IPS-20b (cell line): ENCODE measurements at regions not wholly inside any gene's neighbourhood (a gene's known extent, or its start where the extent isn't known, plus 50 kb on each side); places are given as distances from the start of the nearest gene placed in this dataset.
"Not testable (repeated sequence)": the region's sequence is repeated elsewhere in the genome, so short reads cannot be mapped to it uniquely, and the experiment has no call there.

ENCODE experiments used
- H3K27ac ChIP-seq: one replicate; pipeline ENCODE4 v1.5.1; 2013; ENCODE audit warnings: low read length
- H3K27me3 ChIP-seq: 2 replicates; pipeline ENCODE4 v1.6.1; 2013; ENCODE audit warnings: mild to moderate bottlenecking, low read length, inconsistent platforms; ENCODE audit not compliant: insufficient read depth
- H3K36me3 ChIP-seq: 2 replicates; pipeline ENCODE4 v1.6.1; 2013; ENCODE audit warnings: low read depth, mild to moderate bottlenecking, inconsistent platforms, low read length, moderate library complexity; ENCODE audit not compliant: insufficient read depth
- H3K4me1 ChIP-seq: 2 replicates; pipeline ENCODE4 v1.6.1; 2013; ENCODE audit warnings: mild to moderate bottlenecking, control low read depth, inconsistent platforms, low read length, moderate library complexity; ENCODE audit not compliant: insufficient read depth
- H3K4me3 ChIP-seq: 2 replicates; pipeline ENCODE4 v1.5.1; 2013; ENCODE audit warnings: mild to moderate bottlenecking, low read length, inconsistent platforms
- H3K9ac ChIP-seq: 2 replicates; pipeline ENCODE4 v1.6.1; 2013; ENCODE audit warnings: low read depth, mild to moderate bottlenecking, inconsistent platforms, low read length, moderate library complexity
- H3K9me3 ChIP-seq: 2 replicates; pipeline ENCODE4 v1.6.1; 2013; ENCODE audit warnings: mild to moderate bottlenecking, low read depth, low read length, inconsistent platforms; ENCODE audit not compliant: insufficient read depth

DNA sequence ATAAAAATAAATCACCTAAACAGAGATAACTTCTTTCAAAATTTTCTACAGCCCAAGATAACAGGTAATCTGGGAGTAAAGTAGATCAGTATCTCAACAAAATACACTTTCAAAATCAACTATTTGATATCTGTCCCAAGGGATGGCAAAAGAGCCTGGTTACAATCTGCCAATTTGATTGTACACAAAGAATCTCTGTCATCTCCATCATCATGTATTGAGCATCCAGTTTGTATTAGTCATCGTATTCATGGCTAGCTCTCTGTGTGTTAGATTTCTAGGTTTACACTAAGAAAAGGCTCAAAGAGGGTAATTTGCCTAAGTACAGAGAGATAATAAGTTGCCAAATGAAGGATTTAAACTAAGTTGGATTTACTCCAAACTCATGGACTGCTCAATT is 329.0 kb upstream of the NRSN1 start:
- H3K9me3 ChIP-seq, result no peaks in the 10 kb centered on the region
- H3K9ac ChIP-seq, result no peak overlapping the region
- H3K27ac ChIP-seq, result no peak overlapping the region
- no peak overlapping the region for H3K4me3 ChIP-seq
- no peaks in the 10 kb centered on the region for H3K4me1 ChIP-seq
- no peaks in the 10 kb centered on the region for H3K36me3 ChIP-seq
- no peaks in the 10 kb centered on the region for H3K27me3 ChIP-seq

DNA sequence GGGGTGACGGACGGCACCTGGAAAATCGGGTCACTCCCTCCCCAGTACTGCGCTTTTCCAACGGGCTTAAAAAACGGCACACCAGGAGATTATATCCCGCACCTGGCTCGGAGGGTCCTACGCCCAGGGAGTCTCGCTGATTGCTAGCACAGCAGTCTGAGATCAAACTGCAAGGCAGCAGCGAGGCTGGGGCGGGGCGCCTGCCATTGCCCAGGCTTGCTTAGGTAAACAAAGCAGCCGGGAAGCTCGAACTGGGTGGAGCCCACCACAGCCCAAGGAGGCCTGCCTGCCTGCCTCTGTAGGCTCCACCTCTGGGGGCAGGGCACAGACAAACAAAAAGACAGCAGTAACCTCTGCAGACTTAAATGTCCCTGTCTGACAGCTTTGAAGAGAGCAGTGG is 321.7 kb upstream of the NRSN1 start:
- H3K27me3 ChIP-seq, H3K36me3 ChIP-seq, H3K9ac ChIP-seq, H3K27ac ChIP-seq, H3K4me3 ChIP-seq, H3K4me1 ChIP-seq: not testable (repeated sequence)
- peaks cover 13% of the 10 kb centered on the region for H3K9me3 ChIP-seq

GRCh38 chr6:23821141-23821540 is 304.9 kb upstream of the NRSN1 start:
- not testable (repeated sequence) for H3K27ac ChIP-seq, H3K9ac ChIP-seq, H3K36me3 ChIP-seq, H3K27me3 ChIP-seq, H3K9me3 ChIP-seq, H3K4me3 ChIP-seq, H3K4me1 ChIP-seq

GRCh38 chr6:23823421-23823820 is 302.6 kb upstream of the NRSN1 start:
- Histone ChIP-seq H3K9me3 (no peaks in the 10 kb centered on the region; the same call in 1 of the 2 replicates), H3K4me1 (no peaks in the 10 kb centered on the region), H3K4me3 (no peak overlapping the region), H3K9ac (no peak overlapping the region), H3K36me3 (no peaks in the 10 kb centered on the region), H3K27me3 (no peaks in the 10 kb centered on the region), H3K27ac (no peak overlapping the region)

DNA sequence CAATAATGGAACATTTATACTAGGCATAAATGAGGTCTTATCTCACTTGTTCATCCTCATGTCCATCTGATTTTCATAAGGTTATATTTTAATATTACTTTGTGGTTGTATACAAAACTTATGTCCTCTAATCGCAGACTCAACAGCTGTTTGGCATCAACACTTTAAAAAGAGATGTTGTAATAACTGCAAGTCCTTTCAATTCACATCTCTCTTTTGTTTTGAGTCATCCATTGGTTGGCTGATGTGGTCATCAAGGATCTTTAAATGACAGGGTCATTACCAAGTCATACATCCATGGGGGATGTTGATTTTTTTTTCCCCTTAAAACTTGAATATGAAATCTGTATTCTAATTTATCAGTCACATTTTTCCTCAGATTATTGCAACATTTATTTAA is 299.4 kb upstream of the NRSN1 start:
- Histone ChIP-seq H3K4me1 (no peaks in the 10 kb centered on the region), H3K27me3 (no peaks in the 10 kb centered on the region), H3K9me3 (no peaks in the 10 kb centered on the region), H3K9ac (no peak overlapping the region), H3K4me3 (no peak overlapping the region), H3K36me3 (no peaks in the 10 kb centered on the region), H3K27ac (no peak overlapping the region)

GRCh38 chr6:23828861-23829260 is 297.2 kb upstream of the NRSN1 start:
- Histone ChIP-seq H3K36me3 (no peaks in the 10 kb centered on the region), H3K27ac (no peak overlapping the region), H3K9me3 (no peaks in the 10 kb centered on the region), H3K4me3 (no peak overlapping the region), H3K9ac (no peak overlapping the region), H3K4me1 (no peaks in the 10 kb centered on the region), H3K27me3 (no peaks in the 10 kb centered on the region)

DNA sequence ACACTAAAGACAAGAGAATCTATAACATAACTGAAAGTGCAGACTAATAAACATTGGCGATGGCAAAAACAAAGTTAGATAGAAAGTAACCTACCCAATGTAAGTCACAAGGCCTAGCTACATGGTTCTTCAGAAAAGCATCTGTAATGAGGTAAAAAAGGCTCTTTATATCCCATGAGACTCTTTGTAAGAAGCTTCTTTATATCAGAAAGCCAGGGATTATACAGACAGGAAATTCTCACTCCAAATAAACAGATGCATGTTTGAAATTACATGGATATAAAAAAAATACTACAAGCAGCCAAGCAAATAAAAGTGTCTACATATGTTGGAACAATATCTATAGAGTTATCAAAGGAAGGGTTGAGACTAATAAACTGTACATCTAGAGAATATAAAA is 284.9 kb upstream of the NRSN1 start:
- H3K27ac ChIP-seq, result no peak overlapping the region
- no peaks in the 10 kb centered on the region for H3K9me3 ChIP-seq
- H3K36me3 ChIP-seq, result no peaks in the 10 kb centered on the region
- no peaks in the 10 kb centered on the region for H3K4me1 ChIP-seq
- no peak overlapping the region for H3K9ac ChIP-seq
- H3K27me3 ChIP-seq, result no peaks in the 10 kb centered on the region
- no peak overlapping the region for H3K4me3 ChIP-seq

- Histone ChIP-seq H3K36me3 (no peaks in the 10 kb centered on the region), H3K9me3 (no peaks in the 10 kb centered on the region), H3K4me1 (no peaks in the 10 kb centered on the region), H3K27me3 (no peaks in the 10 kb centered on the region), H3K9ac (no peak overlapping the region), H3K27ac (no peak overlapping the region), H3K4me3 (no peak overlapping the region)
Measured at GRCh38 chr6:23842760-23843159, 283.3 kb upstream of the NRSN1 start.

DNA sequence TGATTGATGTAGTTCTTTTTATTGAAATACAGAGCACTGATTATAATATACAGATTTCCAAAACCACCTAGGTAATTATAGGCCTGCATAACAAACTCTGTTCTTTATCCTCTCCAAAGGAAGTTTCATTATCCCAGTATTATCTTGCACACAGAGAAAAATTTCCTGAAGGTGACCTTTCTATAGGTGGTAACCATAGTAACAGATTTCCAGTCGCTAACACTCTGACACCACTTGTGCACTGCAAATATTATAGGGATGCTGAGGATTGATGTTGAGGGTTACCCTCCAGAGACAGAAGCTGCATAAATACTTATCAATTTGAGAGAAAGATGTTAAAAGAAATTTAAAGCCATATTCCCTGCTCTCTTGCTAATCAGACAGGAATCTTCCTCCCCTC is 274.5 kb upstream of the NRSN1 start:
- H3K27me3 ChIP-seq, result no peaks in the 10 kb centered on the region
- H3K4me3 ChIP-seq, result no peak overlapping the region
- H3K4me1 ChIP-seq, result no peaks in the 10 kb centered on the region
- no peak overlapping the region for H3K9ac ChIP-seq
- no peaks in the 10 kb centered on the region for H3K9me3 ChIP-seq
- no peaks in the 10 kb centered on the region for H3K36me3 ChIP-seq
- H3K27ac ChIP-seq, result no peak overlapping the region

DNA sequence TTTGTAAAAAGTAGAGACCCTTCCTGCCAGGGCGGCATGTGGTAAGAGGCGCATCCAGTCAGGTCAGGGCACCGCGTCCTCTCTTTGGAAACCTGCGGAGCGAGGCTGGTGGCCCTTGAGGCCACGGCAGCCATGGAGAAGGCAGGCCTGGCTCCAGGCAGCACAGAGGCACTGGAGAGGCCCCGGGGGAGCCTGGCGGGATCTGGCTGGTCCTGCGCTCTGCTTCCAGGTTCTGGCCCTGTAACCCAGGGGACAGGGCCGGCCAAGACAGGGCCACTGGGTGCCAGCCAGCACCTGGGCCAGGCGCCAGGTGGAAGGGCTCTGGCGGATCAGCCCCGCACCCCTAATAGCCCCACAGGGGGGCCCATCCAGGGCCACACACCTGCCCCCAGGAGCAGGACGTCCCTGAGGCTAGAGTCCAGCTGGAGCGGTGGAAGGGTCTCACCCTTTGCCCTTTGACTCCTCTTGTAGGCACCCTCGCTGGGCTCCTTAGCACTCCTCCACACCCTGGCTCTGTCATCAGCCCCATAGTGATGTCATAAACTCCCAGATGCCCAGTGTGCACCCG is 272.4 kb upstream of the NRSN1 start:
- not testable (repeated sequence) for H3K27me3 ChIP-seq, H3K4me1 ChIP-seq, H3K4me3 ChIP-seq, H3K27ac ChIP-seq, H3K36me3 ChIP-seq, H3K9me3 ChIP-seq, H3K9ac ChIP-seq

DNA sequence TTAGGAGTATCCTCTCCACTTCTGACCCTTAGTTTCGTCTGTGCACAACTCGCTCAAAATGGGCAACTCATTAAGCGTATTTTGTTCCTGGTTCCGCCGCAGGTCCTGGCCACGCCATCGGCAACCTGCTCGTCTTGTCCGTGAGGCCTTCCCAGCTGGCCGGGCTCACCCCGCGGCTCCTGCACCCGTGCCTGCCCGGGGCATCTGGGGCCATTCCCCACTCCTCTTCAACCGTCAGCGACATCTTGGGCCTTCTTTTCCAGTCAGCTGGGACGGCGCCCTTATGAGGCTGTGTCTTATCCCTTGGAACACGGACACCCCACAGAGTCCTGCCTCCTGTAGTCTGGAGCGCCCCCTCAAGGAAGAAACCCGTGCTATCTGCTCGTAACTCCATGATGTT is 271.9 kb upstream of the NRSN1 start:
- not testable (repeated sequence) for H3K36me3 ChIP-seq, H3K27me3 ChIP-seq, H3K9me3 ChIP-seq, H3K4me3 ChIP-seq, H3K9ac ChIP-seq, H3K27ac ChIP-seq, H3K4me1 ChIP-seq

DNA sequence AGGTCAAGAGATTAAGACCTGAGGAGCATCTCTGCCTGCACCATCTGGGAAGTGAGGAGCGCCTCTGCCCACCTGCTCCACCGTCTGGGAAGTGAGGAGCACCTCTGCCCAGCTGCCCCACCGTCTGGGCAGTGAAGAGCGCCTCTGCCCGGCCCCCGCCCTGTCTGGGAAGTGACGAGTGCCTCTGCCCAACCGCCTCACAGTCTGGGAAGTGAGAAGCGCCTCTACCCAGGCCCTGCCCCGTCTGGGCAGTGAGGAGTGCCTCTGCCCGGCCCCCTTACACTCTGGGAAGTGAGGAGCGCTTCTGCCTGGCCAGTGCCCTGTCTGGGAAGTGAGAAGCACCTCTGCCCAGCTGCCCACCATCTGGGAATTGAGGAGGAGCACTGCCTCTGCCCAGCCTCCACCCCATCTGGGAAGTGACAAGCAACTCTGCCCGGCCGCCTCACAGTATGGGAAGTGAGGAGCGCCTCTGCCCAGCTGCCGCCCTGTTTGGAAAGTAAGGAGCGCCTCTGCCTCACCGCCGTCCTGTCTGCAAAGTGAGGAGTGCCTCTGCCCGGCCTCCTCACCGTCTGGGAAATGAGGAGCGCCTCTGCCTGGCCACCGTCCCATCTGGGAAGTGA is 270.4 kb upstream of the NRSN1 start:
- Histone ChIP-seq H3K36me3 (no peaks in the 10 kb centered on the region), H3K27me3 (no peaks in the 10 kb centered on the region)

More for the DNA sequence above, 270.4 kb upstream of the NRSN1 start:
- Histone ChIP-seq H3K27ac (no peak overlapping the region), H3K9me3 (no peaks in the 10 kb centered on the region), H3K4me3 (no peak overlapping the region), H3K9ac (no peak overlapping the region), H3K4me1 (no peaks in the 10 kb centered on the region)
